Adrenal gland (tissue), 9 donors: ENCODE measurements at regions not wholly inside any gene's neighbourhood (a gene's known extent, or its start where the extent isn't known, plus 50 kb on each side); places are given as distances from the start of the nearest gene placed in this dataset.

Experiments used
- DNase-seq, 7 donors: peaks; one replicate each; pipeline ENCODE4 v3.0.0-alpha.2; 2019 to 2020
- H3K27ac ChIP-seq, 5 donors: fragments of 200-600 bp; sonication (generic) in 4 of 5; 1 replicate in 3 of 5; 2 replicates in 2 of 5; pipeline versions ENCODE4 v1.5.1 to v1.8.0; 2016 to 2020; ENCODE audit warnings: mild to moderate bottlenecking in 1 of 5
- H3K27me3 ChIP-seq: fragments of 200-600 bp; 2 replicates; pipeline ENCODE4 v1.8.0; 2021
- H3K36me3 ChIP-seq, 2 donors: fragments of 200-600 bp; replicated peaks in 1 of 2; 1 replicate in 1 of 2; 2 replicates in 1 of 2; pipeline versions ENCODE4 v1.5.1 to v1.8.0; 2018 to 2022
- H3K4me1 ChIP-seq, 2 donors: fragments of 200-600 bp; replicated peaks in 1 of 2; 1 replicate in 1 of 2; 2 replicates in 1 of 2; pipeline versions ENCODE4 v1.5.1 to v1.8.0; 2018 to 2021
- H3K4me3 ChIP-seq, 4 donors: fragments of 200-600 bp; sonication (generic) in 3 of 4; one replicate each; pipeline ENCODE4 v1.5.1; 2016 to 2018
- H3K9me3 ChIP-seq, 3 donors: fragments of 200-600 bp; sonication (generic) in 1 of 3; replicated peaks in 1 of 3; 1 replicate in 2 of 3; 2 replicates in 1 of 3; pipeline versions ENCODE4 v1.5.1 to v1.8.0; 2016 to 2021
- CTCF ChIP-seq, 6 experiments: fragments of 450-650 bp in 4 of 6; fragments of 200-600 bp in 2 of 6; sonication (generic) in 1 of 6; IDR thresholded peaks; 1 replicate in 5 of 6; 2 replicates in 1 of 6; pipeline versions ENCODE4 v1.5.1 to v1.8.0; 2016 to 2021; ENCODE audit warnings: antibody characterized with exemption in 6 of 6, mild to moderate bottlenecking in 2 of 6, moderate library complexity in 1 of 6
- POLR2A ChIP-seq, 2 donors: fragments of 450-650 bp; IDR thresholded peaks; one replicate each; pipeline ENCODE4 v1.6.1; 2017; ENCODE audit warnings: antibody characterized with exemption in 2 of 2, mild to moderate bottlenecking in 2 of 2, moderate library complexity in 1 of 2
- WGBS, 4 donors: extraction: QIAGEN DNeasy Blood & Tissue Kit in 2 of 4; methylation state at CpG; one replicate each; pipeline versions ENCODE4 v1.1.5 to v1.1.7; 2013 to 2017; 5-methylcytosine and 5-hydroxymethylcytosine counted together
- intact Hi-C, 2 donors: fragments of 100-400 bp; cut with DNase I; formaldehyde crosslinking; loops; one replicate each; pipeline versions ENCODE4 v1.14.1 to v1.15.0; 2022 to 2023
- donor health status: healthy with polysubstance abuse.
- donor health status: Bipolar disorder and iron deficiency.
- donor health status: DM: yes; HTN: yes; CAD: no.
- donor health status: DM: no; HTN: no; CAD: no.
- donor health status: DM: no; HTN: no; CAD: no.

- H3K36me3 ChIP-seq: no peaks in the 10 kb centered on the region
- H3K4me1 ChIP-seq: no peaks in the 10 kb centered on the region
- H3K9me3 ChIP-seq: no peaks in the 10 kb centered on the region
- H3K4me3 ChIP-seq: no peak overlapping the region
- intact Hi-C loops: no loop called here
- no peaks in the 10 kb centered on the region for H3K27me3 ChIP-seq
- no peak overlapping the region for H3K27ac ChIP-seq
- DNase-seq: no peak
- TF ChIP-seq POLR2A (IDR thresholded peaks at IDR 0.05) (no peak), CTCF (IDR thresholded peaks at IDR 0.05) (no peak)
- WGBS, 4 donors: 73 to 80% (median 75%) methylated on average over 3 of the region's 3 CpGs
These were observed 93.0 kb upstream of the DUSP10 start for GRCh38 chr1:221834698-221835513.

- no peaks in the 10 kb centered on the region for H3K27me3 ChIP-seq
- no peak for DNase-seq
- intact Hi-C loops: no loop called here
- no peaks in the 10 kb centered on the region for H3K36me3 ChIP-seq
- WGBS, 4 donors: 63 to 80% (median 73%) methylated on average over 2 of the region's 2 CpGs
- no peaks in the 10 kb centered on the region for H3K9me3 ChIP-seq
- H3K4me1 ChIP-seq: no peaks in the 10 kb centered on the region
- H3K27ac ChIP-seq: no peak overlapping the region
- no peak for TF ChIP-seq POLR2A (IDR thresholded peaks at IDR 0.05)
- TF ChIP-seq CTCF (IDR thresholded peaks at IDR 0.05): no peak
- no peak overlapping the region for H3K4me3 ChIP-seq
These were observed 90.7 kb upstream of the DUSP10 start for GRCh38 chr1:221832617-221833016.

GRCh38 chr1:221832151-221832550 is 90.3 kb upstream of the DUSP10 start:
- Histone ChIP-seq H3K4me3 (no peak overlapping the region), H3K4me1 (no peaks in the 10 kb centered on the region), H3K9me3 (no peaks in the 10 kb centered on the region), H3K36me3 (no peaks in the 10 kb centered on the region), H3K27me3 (no peaks in the 10 kb centered on the region), H3K27ac (no peak overlapping the region)
- no peak for DNase-seq
- TF ChIP-seq CTCF (IDR thresholded peaks at IDR 0.05): no peak
- WGBS, 4 donors: 53 to 80% (median 65%) methylated on average over 1 of the region's 1 CpG
- intact Hi-C loops: no loop called here

- intact Hi-C loops: no loop called here
- no peaks in the 10 kb centered on the region for H3K9me3 ChIP-seq
- no peak overlapping the region for H3K4me3 ChIP-seq
- no peak for DNase-seq
- TF ChIP-seq CTCF (IDR thresholded peaks at IDR 0.05) (no peak), POLR2A (IDR thresholded peaks at IDR 0.05) (no peak)
- no peak overlapping the region for H3K27ac ChIP-seq
- 41 to 46% (median 44%) methylated on average over 5 of the region's 5 CpGs for WGBS, 4 donors
- H3K4me1 ChIP-seq: no peaks in the 10 kb centered on the region
- no peaks in the 10 kb centered on the region for H3K36me3 ChIP-seq
- H3K27me3 ChIP-seq: no peaks in the 10 kb centered on the region
These were observed 87.6 kb upstream of the DUSP10 start for GRCh38 chr1:221829327-221830015.
